Esophagus squamous epithelium (tissue), 5 donors: ENCODE measurements at regions not wholly inside any gene's neighbourhood (a gene's known extent, or its start where the extent isn't known, plus 50 kb on each side); places are given as distances from the start of the nearest gene placed in this dataset.

Source experiments
- DNase-seq: peaks from one replicate; lab custom pipeline; 2025; lab: John Stamatoyannopoulos, UW
- H3K27ac ChIP-seq, 4 donors: fragments of 200-600 bp; sonication (generic); one replicate each; pipeline ENCODE4 v1.5.1; 2016 to 2019; ENCODE audit warnings: mild to moderate bottlenecking in 1 of 4
- H3K27me3 ChIP-seq, 4 donors: fragments of 200-600 bp; sonication (generic); 1 replicate in 3 of 4; 2 replicates in 1 of 4; pipeline versions ENCODE4 v1.5.1 to v1.6.0; 2017 to 2021; ENCODE audit warnings: antibody characterized with exemption in 1 of 4
- H3K36me3 ChIP-seq, 3 donors: fragments of 200-600 bp; sonication (generic); one replicate each; pipeline ENCODE4 v1.5.1; 2016 to 2019
- H3K4me1 ChIP-seq, 3 donors: fragments of 200-600 bp; sonication (generic); one replicate each; pipeline ENCODE4 v1.5.1; 2017 to 2019
- H3K4me3 ChIP-seq, 4 donors: fragments of 200-600 bp; sonication (generic); 1 replicate in 3 of 4; 2 replicates in 1 of 4; pipeline ENCODE4 v1.5.1; 2016 to 2019; ENCODE audit warnings: mild to moderate bottlenecking in 2 of 4, moderate library complexity in 1 of 4
- H3K9me3 ChIP-seq, 3 donors: fragments of 200-600 bp; sonication (generic); one replicate each; pipeline ENCODE4 v1.5.1; 2016 to 2019
- CTCF ChIP-seq, 6 experiments: fragments of 450-650 bp in 4 of 6; fragments of 200-600 bp in 2 of 6; sonication (generic) in 2 of 6; IDR thresholded peaks; one replicate each; pipeline ENCODE4 v1.5.1; 2016 to 2019; ENCODE audit warnings: antibody characterized with exemption in 6 of 6, mild to moderate bottlenecking in 4 of 6, moderate library complexity in 4 of 6
- POLR2A ChIP-seq, 4 donors: fragments of 450-650 bp; IDR thresholded peaks; one replicate each; pipeline ENCODE4 v1.6.1; 2017; ENCODE audit warnings: antibody characterized with exemption in 4 of 4, mild to moderate bottlenecking in 4 of 4, moderate library complexity in 3 of 4
- WGBS, 2 donors: methylation state at CpG; one replicate each; pipeline ENCODE4 v1.1.5; 2018; 5-methylcytosine and 5-hydroxymethylcytosine counted together
- intact Hi-C: fragments of 100-400 bp; cut with DNase I; formaldehyde crosslinking; loops from one replicate; pipeline ENCODE4 v1.15.0; 2022
- donor health status: DM: yes; HTN: yes; CAD: no.

DNA sequence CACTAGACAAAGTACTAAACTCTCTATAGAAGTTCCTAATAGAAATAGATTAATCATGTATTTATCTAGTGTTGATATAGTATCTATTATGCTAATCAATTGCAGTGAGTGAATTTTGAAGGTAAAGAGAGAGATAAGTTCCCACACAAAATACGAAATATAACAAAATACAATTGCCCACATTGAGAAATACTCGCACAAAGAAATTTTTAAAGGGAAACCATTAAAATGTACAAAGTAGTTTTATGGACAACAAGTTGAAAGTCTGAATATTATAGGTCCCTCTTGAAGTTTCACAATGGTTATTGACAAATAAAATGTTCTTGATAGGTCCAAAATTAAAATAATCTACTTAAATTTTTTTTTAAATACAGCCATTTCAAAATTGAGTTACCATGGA lies 1031.1 kb downstream of the SORCS1 start:
- Histone ChIP-seq H3K36me3 (no peaks in the 10 kb centered on the region), H3K27ac (no peak overlapping the region), H3K27me3 (no peaks in the 10 kb centered on the region), H3K4me1 (no peaks in the 10 kb centered on the region), H3K4me3 (no peak overlapping the region), H3K9me3 (no peaks in the 10 kb centered on the region)
- WGBS, 2 donors: 44 to 45% methylated on average over 2 of the region's 2 CpGs
- TF ChIP-seq CTCF (IDR thresholded peaks at IDR 0.05) (no peak), POLR2A (IDR thresholded peaks at IDR 0.05) (no peak)
- intact Hi-C loops: no loop called here
- DNase-seq: no peak

GRCh38 chr10:106132956-106133355 lies 1031.5 kb downstream of the SORCS1 start:
- 52 to 54% methylated on average over 3 of the region's 3 CpGs for WGBS, 2 donors
- intact Hi-C loops: no loop called here
- TF ChIP-seq POLR2A (IDR thresholded peaks at IDR 0.05): no peak
- no peak for TF ChIP-seq CTCF (IDR thresholded peaks at IDR 0.05)

GRCh38 chr10:106114656-106115186 lies 1049.8 kb downstream of the SORCS1 start:
- intact Hi-C loops: no loop called here
- Histone ChIP-seq H3K27ac (no peak overlapping the region), H3K4me1 (no peaks in the 10 kb centered on the region), H3K27me3 (no peaks in the 10 kb centered on the region), H3K36me3 (no peaks in the 10 kb centered on the region), H3K4me3 (no peak overlapping the region), H3K9me3 (no peaks in the 10 kb centered on the region)
- no peak for DNase-seq
- 87% methylated on average over 3 of the region's 8 CpGs; no CpG with 5 or more reads in 1 of the 2 donors for WGBS, 2 donors
- TF ChIP-seq CTCF (IDR thresholded peaks at IDR 0.05): no peak
- TF ChIP-seq POLR2A (IDR thresholded peaks at IDR 0.05): no peak

More at GRCh38 chr10:106132956-106133355, 1031.5 kb downstream of the SORCS1 start:
- Histone ChIP-seq H3K9me3 (no peaks in the 10 kb centered on the region), H3K4me3 (no peak overlapping the region), H3K36me3 (no peaks in the 10 kb centered on the region), H3K27ac (no peak overlapping the region), H3K27me3 (no peaks in the 10 kb centered on the region), H3K4me1 (no peaks in the 10 kb centered on the region)
- DNase-seq: no peak

DNA sequence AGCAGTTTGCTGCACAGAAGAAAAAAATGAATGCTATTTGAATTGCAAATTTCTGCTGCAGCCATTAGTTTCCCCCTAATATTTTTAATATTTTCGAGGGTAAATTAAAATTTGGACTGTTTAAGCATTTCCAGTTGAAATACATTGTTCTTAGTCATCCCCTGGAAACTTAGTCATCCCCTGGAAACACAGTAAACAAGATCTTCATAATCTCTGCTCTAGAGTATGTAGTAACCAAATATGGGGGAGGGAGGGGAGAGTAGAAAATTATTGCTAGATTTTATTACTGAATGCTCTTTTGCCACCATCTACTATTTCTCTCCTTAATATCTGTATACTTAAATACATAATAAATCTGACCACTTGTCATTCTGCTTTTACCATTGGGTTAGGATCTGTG lies 1053.3 kb downstream of the SORCS1 start:
- H3K27me3 ChIP-seq: no peaks in the 10 kb centered on the region
- no peaks in the 10 kb centered on the region for H3K36me3 ChIP-seq
- TF ChIP-seq CTCF (IDR thresholded peaks at IDR 0.05): no peak
- TF ChIP-seq POLR2A (IDR thresholded peaks at IDR 0.05): no peak
- 25 to 30% methylated on average over 1 of the region's 1 CpG for WGBS, 2 donors
- H3K27ac ChIP-seq: no peak overlapping the region
- no peaks in the 10 kb centered on the region for H3K4me1 ChIP-seq
- H3K9me3 ChIP-seq: no peaks in the 10 kb centered on the region
- DNase-seq: no peak
- H3K4me3 ChIP-seq: no peak overlapping the region
- intact Hi-C loops: no loop called here

DNA sequence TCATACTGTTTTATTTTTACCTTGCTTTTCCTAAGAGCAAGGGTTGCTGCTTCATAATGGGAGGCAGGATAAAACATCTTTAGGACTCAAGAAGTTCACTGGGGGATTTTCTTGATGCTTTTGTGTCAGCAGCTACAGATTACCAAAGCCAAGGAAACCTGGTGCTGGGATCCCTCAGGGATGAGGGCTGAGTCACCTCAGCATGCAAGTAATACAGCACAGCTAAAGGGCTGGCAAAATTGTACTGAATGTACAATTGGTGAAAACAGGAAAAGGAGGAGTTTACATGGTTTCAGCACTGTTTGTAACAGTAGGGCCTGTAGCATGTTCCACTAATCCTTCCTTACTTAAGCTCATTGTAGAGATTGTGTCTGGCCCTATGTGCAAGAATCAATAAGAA lies 1056.8 kb downstream of the SORCS1 start:
- no peaks in the 10 kb centered on the region for H3K27me3 ChIP-seq
- DNase-seq: no peak
- H3K27ac ChIP-seq: no peak overlapping the region
- no peaks in the 10 kb centered on the region for H3K9me3 ChIP-seq
- H3K4me3 ChIP-seq: no peak overlapping the region
- H3K36me3 ChIP-seq: no peaks in the 10 kb centered on the region
- intact Hi-C loops: no loop called here
- no peak for TF ChIP-seq CTCF (IDR thresholded peaks at IDR 0.05)
- TF ChIP-seq POLR2A (IDR thresholded peaks at IDR 0.05): no peak
- no peaks in the 10 kb centered on the region for H3K4me1 ChIP-seq
